Testis (tissue), 2 donors: ENCODE measurements at regions not wholly inside any gene's neighbourhood (a gene's known extent, or its start where the extent isn't known, plus 50 kb on each side); places are given as distances from the start of the nearest gene placed in this dataset.
"Not testable (repeated sequence)": the region's sequence is repeated elsewhere in the genome, so short reads cannot be mapped to it uniquely, and the experiment has no call there.

Experiments
- DNase-seq: peaks from one replicate; pipeline ENCODE4 v3.0.0-alpha.2; 2019
- H3K27ac ChIP-seq, 2 donors: fragments of 200-600 bp; sonication (generic); one replicate each; pipeline ENCODE4 v1.5.1; 2019
- H3K27me3 ChIP-seq: fragments of 200-600 bp; sonication (generic); one replicate; pipeline ENCODE4 v1.5.1; 2019
- H3K36me3 ChIP-seq: fragments of 200-600 bp; sonication (generic); one replicate; pipeline ENCODE4 v1.5.1; 2017; ENCODE audit warnings: low read depth; ENCODE audit errors: missing control alignments
- H3K4me1 ChIP-seq: fragments of 200-600 bp; sonication (generic); one replicate; pipeline ENCODE4 v1.5.1; 2019
- H3K4me3 ChIP-seq, 2 donors: fragments of 200-600 bp; sonication (generic); one replicate each; pipeline ENCODE4 v1.5.1; 2017 to 2019
- H3K9me3 ChIP-seq: fragments of 200-600 bp; sonication (generic); one replicate; pipeline ENCODE4 v1.5.1; 2017
- CTCF ChIP-seq, 3 experiments: fragments of 450-650 bp in 2 of 3; fragments of 200-600 bp in 1 of 3; sonication (generic) in 1 of 3; IDR thresholded peaks; one replicate each; pipeline ENCODE4 v1.5.1; 2016 to 2019; ENCODE audit warnings: antibody characterized with exemption in 3 of 3, mild to moderate bottlenecking in 2 of 3, moderate library complexity in 1 of 3
- POLR2A ChIP-seq: fragments of 450-650 bp; IDR thresholded peaks from one replicate; pipeline ENCODE4 v1.6.1; 2017; ENCODE audit warnings: antibody characterized with exemption, mild to moderate bottlenecking, moderate library complexity
- WGBS, 2 donors: methylation state at CpG; one replicate each; pipeline ENCODE4 v1.1.5; 2018; 5-methylcytosine and 5-hydroxymethylcytosine counted together
- intact Hi-C: fragments of 100-400 bp; cut with DNase I; formaldehyde crosslinking; loops from one replicate; pipeline ENCODE4 v1.15.1; 2023; ENCODE audit warnings: low total_unique reads

- intact Hi-C loops = no loop called here
- no peak overlapping the region for H3K4me3 ChIP-seq
- TF ChIP-seq CTCF (IDR thresholded peaks at IDR 0.05) (no peak), POLR2A (no peak)
- no peak for DNase-seq
- 60 to 62% methylated on average over 2 of the region's 2 CpGs for WGBS, 2 donors
- no peak overlapping the region for H3K27ac ChIP-seq
- no peaks in the 10 kb centered on the region for H3K36me3 ChIP-seq
- no peaks in the 10 kb centered on the region for H3K27me3 ChIP-seq
- no peaks in the 10 kb centered on the region for H3K9me3 ChIP-seq
- H3K4me1 ChIP-seq = no peaks in the 10 kb centered on the region
Measured at GRCh38 chr6:153309651-153310050, 178.6 kb upstream of the RGS17 start.

- no peaks in the 10 kb centered on the region for H3K36me3 ChIP-seq
- no peaks in the 10 kb centered on the region for H3K27me3 ChIP-seq
- intact Hi-C loops = no loop called here
- no peaks in the 10 kb centered on the region for H3K4me1 ChIP-seq
- DNase-seq = no peak
- no peak for TF ChIP-seq CTCF (IDR thresholded peaks at IDR 0.05)
- no peak for TF ChIP-seq POLR2A
- no peaks in the 10 kb centered on the region for H3K9me3 ChIP-seq
- WGBS, 2 donors = 57 to 61% methylated on average over 6 to 8 of the region's 8 CpGs
- no peak overlapping the region for H3K27ac ChIP-seq
- no peak overlapping the region for H3K4me3 ChIP-seq
Measured at GRCh38 chr6:153302133-153302532, 171.1 kb upstream of the RGS17 start.

GRCh38 chr6:153301602-153302001 lies 170.5 kb upstream of the RGS17 start:
- no peak overlapping the region for H3K4me3 ChIP-seq
- intact Hi-C loops = no loop called here
- WGBS, 2 donors = 49 to 57% methylated on average over 6 of the region's 6 CpGs
- no peaks in the 10 kb centered on the region for H3K9me3 ChIP-seq
- TF ChIP-seq CTCF (IDR thresholded peaks at IDR 0.05) (no peak), POLR2A (no peak)
- no peak for DNase-seq
- no peaks in the 10 kb centered on the region for H3K4me1 ChIP-seq
- no peaks in the 10 kb centered on the region for H3K36me3 ChIP-seq
- H3K27me3 ChIP-seq = no peaks in the 10 kb centered on the region
- no peak overlapping the region for H3K27ac ChIP-seq

- intact Hi-C loops, DNase-seq, H3K27me3 ChIP-seq, H3K36me3 ChIP-seq, H3K4me3 ChIP-seq, H3K4me1 ChIP-seq, H3K27ac ChIP-seq, H3K9me3 ChIP-seq: not testable (repeated sequence)
- 54 to 65% methylated on average over 10 to 14 of the region's 14 CpGs for WGBS, 2 donors
Measured at GRCh38 chr6:153282456-153282855, 151.4 kb upstream of the RGS17 start.

- no peaks in the 10 kb centered on the region for H3K27me3 ChIP-seq
Measured at GRCh38 chr6:153275997-153276396, 144.9 kb upstream of the RGS17 start.

More at GRCh38 chr6:153275997-153276396, 144.9 kb upstream of the RGS17 start:
- TF ChIP-seq CTCF (IDR thresholded peaks at IDR 0.05) = no peak
- DNase-seq = no peak
- intact Hi-C loops = no loop called here
- H3K4me3 ChIP-seq = no peak overlapping the region
- H3K4me1 ChIP-seq = no peaks in the 10 kb centered on the region
- no peaks in the 10 kb centered on the region for H3K36me3 ChIP-seq
- WGBS, 2 donors = 80 to 84% methylated on average over 3 of the region's 3 CpGs
- H3K27ac ChIP-seq = no peak overlapping the region
- H3K9me3 ChIP-seq = no peaks in the 10 kb centered on the region
